PC-9 (cell line): ENCODE measurements at regions not wholly inside any gene's neighbourhood (a gene's known extent, or its start where the extent isn't known, plus 50 kb on each side); places are given as distances from the start of the nearest gene placed in this dataset.
A peak's percentile ranks its signal among the peaks of the same experiment; 100 is the strongest.
"Not testable (repeated sequence)": the region's sequence is repeated elsewhere in the genome, so short reads cannot be mapped to it uniquely, and the experiment has no call there.

Experiments
- BruUV-seq: library from RNA; stranded (reverse); fragments of 400-500 nt; replicated peaks from 2 replicates; lab custom pipeline; 2021; lab: Mats Ljungman, UMichigan
- CTCF ChIA-PET: fragments of 300-600 bp; sonication (Branson Sonifier 250); formaldehyde crosslinking; loops from one replicate; lab custom pipeline; 2022; ENCODE audit warnings: antibody characterized with exemption; lab: Charles Lee
- POLR2A ChIA-PET: fragments of 300-600 bp; sonication (Branson Sonifier 250); formaldehyde crosslinking; loops from one replicate; lab custom pipeline; 2022; ENCODE audit warnings: antibody characterized with exemption; ENCODE audit not compliant: unreplicated experiment; lab: Charles Lee
- DNase-seq, 2 experiments: peaks; one replicate each; pipeline versions ENCODE4 v3.0.0 to v3.0.0-alpha.2; 2015 to 2022; ENCODE audit warnings: mixed read lengths in 1 of 2
- H2AFZ ChIP-seq: fragments of 200-600 bp; sonication (generic); 2 replicates; pipeline ENCODE4 v1.8.1; 2017; ENCODE audit warnings: antibody characterized with exemption
- H3F3A ChIP-seq: fragments of 200-600 bp; sonication (generic); 2 replicates; pipeline ENCODE4 v1.8.1; 2017; ENCODE audit warnings: antibody characterized with exemption, mild to moderate bottlenecking, low read depth; ENCODE audit not compliant: insufficient read depth
- H3K27ac ChIP-seq: fragments of 200-600 bp; sonication (generic); 2 replicates; pipeline ENCODE4 v1.6.1; 2016; ENCODE audit warnings: mixed run types
- H3K27me3 ChIP-seq: fragments of 200-600 bp; sonication (generic); 2 replicates; pipeline ENCODE4 v1.6.1; 2016; ENCODE audit warnings: low read depth, mixed run types; ENCODE audit not compliant: insufficient read depth
- H3K36me3 ChIP-seq: fragments of 200-600 bp; sonication (generic); 2 replicates; pipeline ENCODE4 v1.6.1; 2016; ENCODE audit warnings: low read depth, mixed run types
- H3K4me1 ChIP-seq: fragments of 200-600 bp; sonication (generic); replicated peaks from 2 replicates; pipeline ENCODE4 v1.6.1; 2016; ENCODE audit warnings: mixed run types; ENCODE audit not compliant: insufficient read depth
- H3K4me2 ChIP-seq: fragments of 200-600 bp; sonication (generic); 2 replicates; pipeline ENCODE4 v1.6.1; 2017; ENCODE audit warnings: mixed run types
- H3K4me3 ChIP-seq: fragments of 200-600 bp; sonication (generic); 2 replicates; pipeline ENCODE4 v1.6.1; 2016; ENCODE audit warnings: mixed run types
- H3K79me2 ChIP-seq: fragments of 200-600 bp; sonication (generic); 2 replicates; pipeline ENCODE4 v1.6.1; 2017; ENCODE audit warnings: low read depth, mixed run types
- H3K9me2 ChIP-seq: fragments of 200-600 bp; sonication (generic); 2 replicates; pipeline ENCODE4 v1.8.1; 2017; ENCODE audit warnings: mild to moderate bottlenecking; ENCODE audit not compliant: insufficient read depth
- H3K9me3 ChIP-seq: fragments of 200-600 bp; sonication (generic); 2 replicates; pipeline ENCODE4 v1.8.1; 2016; ENCODE audit warnings: low read depth; ENCODE audit not compliant: insufficient read depth
- H4K20me1 ChIP-seq: fragments of 200-600 bp; sonication (generic); 2 replicates; pipeline ENCODE4 v1.8.1; 2017; ENCODE audit not compliant: insufficient read depth
- CTCF ChIP-seq: fragments of 200-600 bp; sonication (generic); conservative IDR thresholded peaks from 2 replicates; pipeline ENCODE4 v1.6.1; 2017; ENCODE audit warnings: mixed run types, antibody characterized with exemption, mild to moderate bottlenecking, moderate library complexity
- EZH2 ChIP-seq: fragments of 200-600 bp; sonication (generic); IDR thresholded peaks from 2 replicates; pipeline ENCODE4 v1.8.0; 2017; ENCODE audit warnings: antibody characterized with exemption, low read depth
- intact Hi-C: fragments of 100-400 bp; cut with micrococcal nuclease; formaldehyde crosslinking; loops from one replicate; pipeline ENCODE4 v1.10.0; 2022; ENCODE audit not compliant: unreplicated experiment

- H3K9me2 ChIP-seq, H4K20me1 ChIP-seq, H3K9me3 ChIP-seq, H3K4me1 ChIP-seq, CTCF ChIA-PET, H3K36me3 ChIP-seq, H3K4me3 ChIP-seq, H3K27ac ChIP-seq, H2AFZ ChIP-seq, H3K79me2 ChIP-seq, intact Hi-C loops, BruUV-seq, H3F3A ChIP-seq: not testable (repeated sequence)
- POLR2A ChIA-PET, result interaction anchor here (0.7 kb wide), 1 partner anchor 194 kb away, joined by 6 read pairs; no protein-coding TSS in a partner anchor
- H3K27me3 ChIP-seq, result peaks cover 82% of the 10 kb centered on the region
- H3K4me2 ChIP-seq, result peak overlapping the region; percentile 40; the same call in 1 of the 2 replicates
- DNase-seq, result peak in 1 of 2 experiments; percentile 29
Measured at GRCh38 chr11:67826028-67826950, 151.9 kb upstream of the ALDH3B2 start.

- BruUV-seq, H4K20me1 ChIP-seq, H3K79me2 ChIP-seq, H3K4me2 ChIP-seq, H3F3A ChIP-seq, POLR2A ChIA-PET, H3K9me3 ChIP-seq, H2AFZ ChIP-seq, H3K4me3 ChIP-seq, H3K9me2 ChIP-seq, H3K4me1 ChIP-seq, DNase-seq, intact Hi-C loops, H3K36me3 ChIP-seq, H3K27ac ChIP-seq: not testable (repeated sequence)
- H3K27me3 ChIP-seq, result peaks cover 71% of the 10 kb centered on the region
- CTCF ChIA-PET, result interaction anchor here (0.6 kb wide), 1 partner anchor 23 kb away, joined by 4 read pairs; no protein-coding TSS in a partner anchor
Measured at GRCh38 chr11:67824861-67825260, 150.4 kb upstream of the ALDH3B2 start.

GRCh38 chr11:67820081-67820480 lies 145.7 kb upstream of the ALDH3B2 start:
- intact Hi-C loops, result no loop called here
- no peaks in the 10 kb centered on the region for H3K4me1 ChIP-seq
- no peak for DNase-seq
- CTCF ChIA-PET, result no interaction called here
- POLR2A ChIA-PET, result no interaction called here
- no peak overlapping the region for H3K4me3 ChIP-seq
- no TSS peak for BruUV-seq
- TF ChIP-seq CTCF (no peak), EZH2 (no peak)
- H3K36me3 ChIP-seq, result no peaks in the 10 kb centered on the region
- H4K20me1 ChIP-seq, result no peaks in the 10 kb centered on the region
- peaks cover 61% of the 10 kb centered on the region for H3K27me3 ChIP-seq
- no peak overlapping the region for H3K4me2 ChIP-seq
- no peak overlapping the region for H3K27ac ChIP-seq
- H3K9me2 ChIP-seq, result no peaks in the 10 kb centered on the region
- H2AFZ ChIP-seq, result no peak overlapping the region
- no peaks in the 10 kb centered on the region for H3K9me3 ChIP-seq
- no peaks in the 10 kb centered on the region for H3F3A ChIP-seq
- no peaks in the 10 kb centered on the region for H3K79me2 ChIP-seq

GRCh38 chr11:67817558-67817957 lies 143.1 kb upstream of the ALDH3B2 start:
- CTCF ChIA-PET, H3F3A ChIP-seq, H3K27ac ChIP-seq, H3K9me3 ChIP-seq, H3K4me1 ChIP-seq, intact Hi-C loops, H3K4me2 ChIP-seq, H3K9me2 ChIP-seq, POLR2A ChIA-PET, H2AFZ ChIP-seq, BruUV-seq, DNase-seq, H3K79me2 ChIP-seq, H3K4me3 ChIP-seq, H3K36me3 ChIP-seq, H4K20me1 ChIP-seq: not testable (repeated sequence)
- peaks cover 35% of the 10 kb centered on the region for H3K27me3 ChIP-seq

GRCh38 chr11:67809301-67809700 lies 134.9 kb upstream of the ALDH3B2 start:
- POLR2A ChIA-PET, BruUV-seq, H4K20me1 ChIP-seq, H3F3A ChIP-seq, H3K27ac ChIP-seq, H3K36me3 ChIP-seq, H3K9me2 ChIP-seq, H3K4me1 ChIP-seq, intact Hi-C loops, H3K9me3 ChIP-seq, H3K27me3 ChIP-seq, H3K4me2 ChIP-seq, H3K79me2 ChIP-seq, H2AFZ ChIP-seq, H3K4me3 ChIP-seq, CTCF ChIA-PET: not testable (repeated sequence)
- peak in 1 of 2 experiments; percentile 33 for DNase-seq

GRCh38 chr11:67807896-67808295 lies 133.5 kb upstream of the ALDH3B2 start:
- H3K36me3 ChIP-seq, H3K27me3 ChIP-seq, H3K9me3 ChIP-seq, BruUV-seq, H3K79me2 ChIP-seq, intact Hi-C loops, H3K4me2 ChIP-seq, H3K27ac ChIP-seq, CTCF ChIA-PET, H4K20me1 ChIP-seq, H3F3A ChIP-seq, POLR2A ChIA-PET, H3K4me3 ChIP-seq, H2AFZ ChIP-seq, DNase-seq, H3K9me2 ChIP-seq: not testable (repeated sequence)
- peaks cover 17% of the 10 kb centered on the region for H3K4me1 ChIP-seq
